Activated naive CD4-positive, alpha-beta T cell treated with anti-CD3 and anti-CD28 coated beads, Interleukin-2, amount 10 ng/mL, durations not matched to agents 7 days and 5 days (primary cell): ENCODE measurements at regions not wholly inside any gene's neighbourhood (a gene's known extent, or its start where the extent isn't known, plus 50 kb on each side); places are given as distances from the start of the nearest gene placed in this dataset.
"Not testable (repeated sequence)": the region's sequence is repeated elsewhere in the genome, so short reads cannot be mapped to it uniquely, and the experiment has no call there.

ENCODE experiments used
- CTCF ChIA-PET: fragments of 350-600 bp; sonication (Branson Sonifier 250); formaldehyde crosslinking; loops from one replicate; lab custom pipeline; 2021; ENCODE audit warnings: antibody characterized with exemption; lab: Charles Lee
- DNase-seq: peaks from one replicate; pipeline ENCODE4 v3.0.0-alpha.2; 2020
- H3K27ac Mint-ChIP-seq: one replicate; pipeline ENCODE4 v1.8.0; 2021; ENCODE audit warnings: mild to moderate bottlenecking, moderate library complexity, mixed read lengths
- H3K27me3 Mint-ChIP-seq: one replicate; pipeline ENCODE4 v1.8.0; 2021; ENCODE audit warnings: mild to moderate bottlenecking, mixed read lengths
- H3K36me3 Mint-ChIP-seq: one replicate; pipeline ENCODE4 v1.8.0; 2021; ENCODE audit warnings: mixed read lengths
- H3K4me1 Mint-ChIP-seq: one replicate; pipeline ENCODE4 v1.8.0; 2021; ENCODE audit warnings: mixed read lengths
- H3K4me3 Mint-ChIP-seq: one replicate; pipeline ENCODE4 v1.8.0; 2021; ENCODE audit warnings: mild to moderate bottlenecking, moderate library complexity, mixed read lengths
- H3K9me3 Mint-ChIP-seq: one replicate; pipeline ENCODE4 v1.8.0; 2021; ENCODE audit warnings: mixed read lengths

- Mint-ChIP-seq H3K4me1 (peaks cover 22% of the 10 kb centered on the region), H3K9me3 (no peaks in the 10 kb centered on the region), H3K27ac (no peak overlapping the region), H3K27me3 (peaks cover 36% of the 10 kb centered on the region), H3K36me3 (no peaks in the 10 kb centered on the region), H3K4me3 (no peak overlapping the region)
- CTCF ChIA-PET = no interaction called here
- DNase-seq = peak; percentile 16
Measured at GRCh38 chr17:83189044-83190003, 109.9 kb downstream of the METRNL start.

- peak; percentile 17 for DNase-seq
- Mint-ChIP-seq H3K9me3 (no peaks in the 10 kb centered on the region), H3K4me1 (peaks cover 24% of the 10 kb centered on the region), H3K36me3 (no peaks in the 10 kb centered on the region), H3K4me3 (no peak overlapping the region), H3K27me3 (peaks cover 41% of the 10 kb centered on the region), H3K27ac (no peak overlapping the region)
- CTCF ChIA-PET = no interaction called here
Measured at GRCh38 chr17:83190004-83190385, 110.6 kb downstream of the METRNL start.

GRCh38 chr17:83190601-83191387, 111.4 kb downstream of the METRNL start:
- no peaks in the 10 kb centered on the region for H3K36me3 Mint-ChIP-seq
- no peaks in the 10 kb centered on the region for H3K9me3 Mint-ChIP-seq
- H3K4me3 Mint-ChIP-seq = no peak overlapping the region
- no peak overlapping the region for H3K27ac Mint-ChIP-seq
- CTCF ChIA-PET = no interaction called here
- peaks cover 36% of the 10 kb centered on the region for H3K27me3 Mint-ChIP-seq
- H3K4me1 Mint-ChIP-seq = peaks cover 24% of the 10 kb centered on the region
- peak; percentile 18 for DNase-seq

- Mint-ChIP-seq H3K4me1 (peaks cover 26% of the 10 kb centered on the region), H3K36me3 (no peaks in the 10 kb centered on the region), H3K4me3 (no peak overlapping the region), H3K9me3 (no peaks in the 10 kb centered on the region), H3K27ac (no peak overlapping the region), H3K27me3 (peaks cover 42% of the 10 kb centered on the region)
- no peak for DNase-seq
- CTCF ChIA-PET = no interaction called here
Measured at GRCh38 chr17:83191388-83192160, 112.2 kb downstream of the METRNL start.

GRCh38 chr17:83192161-83192788, 112.9 kb downstream of the METRNL start:
- Mint-ChIP-seq H3K9me3 (no peaks in the 10 kb centered on the region), H3K4me1 (peaks cover 28% of the 10 kb centered on the region), H3K27ac (no peak overlapping the region), H3K36me3 (no peaks in the 10 kb centered on the region), H3K4me3 (no peak overlapping the region), H3K27me3 (peaks cover 47% of the 10 kb centered on the region)
- CTCF ChIA-PET = no interaction called here
- DNase-seq = peak; percentile 20

GRCh38 chr17:83192789-83193335, 113.5 kb downstream of the METRNL start:
- DNase-seq = peak; percentile 28
- H3K4me3 Mint-ChIP-seq, H3K9me3 Mint-ChIP-seq, H3K27ac Mint-ChIP-seq, CTCF ChIA-PET, H3K36me3 Mint-ChIP-seq: not testable (repeated sequence)
- peaks cover 29% of the 10 kb centered on the region for H3K4me1 Mint-ChIP-seq
- peaks cover 52% of the 10 kb centered on the region for H3K27me3 Mint-ChIP-seq

- Mint-ChIP-seq H3K4me1 (peaks cover 30% of the 10 kb centered on the region), H3K9me3 (no peaks in the 10 kb centered on the region), H3K27me3 (peaks cover 52% of the 10 kb centered on the region), H3K4me3 (no peak overlapping the region), H3K27ac (peak overlapping the region; percentile 47), H3K36me3 (no peaks in the 10 kb centered on the region)
- CTCF ChIA-PET = no interaction called here
- DNase-seq = peak; percentile 36
Measured at GRCh38 chr17:83193336-83194185, 114.2 kb downstream of the METRNL start.

- Mint-ChIP-seq H3K27ac (no peak overlapping the region), H3K9me3 (no peaks in the 10 kb centered on the region), H3K27me3 (peaks cover 55% of the 10 kb centered on the region), H3K4me1 (peaks cover 34% of the 10 kb centered on the region), H3K4me3 (no peak overlapping the region), H3K36me3 (no peaks in the 10 kb centered on the region)
- CTCF ChIA-PET = no interaction called here
- DNase-seq = no peak
Measured at GRCh38 chr17:83194186-83194561, 114.8 kb downstream of the METRNL start.

- peak; percentile 19 for DNase-seq
- Mint-ChIP-seq H3K4me3 (no peak overlapping the region), H3K36me3 (no peaks in the 10 kb centered on the region), H3K27ac (peak overlapping the region; percentile 19), H3K27me3 (peaks cover 55% of the 10 kb centered on the region), H3K4me1 (peaks cover 41% of the 10 kb centered on the region), H3K9me3 (no peaks in the 10 kb centered on the region)
- CTCF ChIA-PET = no interaction called here
Measured at GRCh38 chr17:83194761-83195329, 115.4 kb downstream of the METRNL start.

GRCh38 chr17:83195330-83196023, 116.1 kb downstream of the METRNL start:
- Mint-ChIP-seq H3K36me3 (no peaks in the 10 kb centered on the region), H3K4me3 (no peak overlapping the region), H3K9me3 (no peaks in the 10 kb centered on the region), H3K4me1 (peaks cover 47% of the 10 kb centered on the region), H3K27me3 (peaks cover 49% of the 10 kb centered on the region), H3K27ac (no peak overlapping the region)
- DNase-seq = peak; percentile 18
- CTCF ChIA-PET = no interaction called here

- Mint-ChIP-seq H3K36me3 (no peaks in the 10 kb centered on the region), H3K27me3 (peaks cover 48% of the 10 kb centered on the region), H3K4me1 (peaks cover 51% of the 10 kb centered on the region), H3K9me3 (no peaks in the 10 kb centered on the region), H3K27ac (no peak overlapping the region), H3K4me3 (no peak overlapping the region)
- CTCF ChIA-PET = no interaction called here
- DNase-seq = peak; percentile 19
Measured at GRCh38 chr17:83196024-83196365, 116.6 kb downstream of the METRNL start.

GRCh38 chr17:83196366-83196765, 117.0 kb downstream of the METRNL start:
- H3K4me1 Mint-ChIP-seq = peaks cover 51% of the 10 kb centered on the region
- no peaks in the 10 kb centered on the region for H3K9me3 Mint-ChIP-seq
- peak; percentile 16 for DNase-seq
- H3K36me3 Mint-ChIP-seq = no peaks in the 10 kb centered on the region
- peak overlapping the region; percentile 73 for H3K27ac Mint-ChIP-seq
- H3K4me3 Mint-ChIP-seq = no peak overlapping the region
- CTCF ChIA-PET = no interaction called here
- H3K27me3 Mint-ChIP-seq = peaks cover 45% of the 10 kb centered on the region
